ENCODE measurements at regions not wholly inside any gene's neighbourhood (a gene's known extent, or its start where the extent isn't known, plus 50 kb on each side); places are given as distances from the start of the nearest gene placed in this dataset.
A peak's percentile ranks its signal among the peaks of the same experiment; 100 is the strongest.

- TF ChIP-seq POLR2AphosphoS5 (IDR thresholded peaks at IDR 0.05) (peak in 2 of 3 donors; percentile 38 to 66), POLR2A (IDR thresholded peaks at IDR 0.05) (no peak), CTCF (IDR thresholded peaks at IDR 0.05) (no peak)
These were observed 74.8 kb upstream of the COL5A2 start for GRCh38 chr2:189254268-189254883.
